ENCODE measurements at regions not wholly inside any gene's neighbourhood (a gene's known extent, or its start where the extent isn't known, plus 50 kb on each side); places are given as distances from the start of the nearest gene placed in this dataset.

GRCh38 chr6:3957321-3957720 lies 108.1 kb downstream of the FAM50B start:
- Histone ChIP-seq H3K36me3 (ENCODE audit: control insufficient read depth in 2 of 3, insufficient read depth in 3 of 3, low read length in 3 of 3) (no peaks in the 10 kb centered on the region), H3K9me3 (ENCODE audit: control insufficient read depth in 2 of 3, insufficient read depth in 1 of 3, low read length in 3 of 3) (no peaks in the 10 kb centered on the region), H3K27me3 (ENCODE audit: control insufficient read depth, insufficient read depth, low read length) (no peaks in the 10 kb centered on the region), H3K4me1 (ENCODE audit: control insufficient read depth in 2 of 3, insufficient read depth in 2 of 3, low read depth in 1 of 3, low read length in 3 of 3) (no peaks in the 10 kb centered on the region), H3K4me3 (ENCODE audit: low read length in 3 of 3) (no peak overlapping the region), H3K27ac (ENCODE audit: low read depth in 2 of 2, low read length in 2 of 2) (no peak overlapping the region), H3K9ac (ENCODE audit: low read length in 3 of 3) (no peak overlapping the region)
- intact Hi-C loops (cut with DNase I), result no loop called here
- TF ChIP-seq, protein P1, sequence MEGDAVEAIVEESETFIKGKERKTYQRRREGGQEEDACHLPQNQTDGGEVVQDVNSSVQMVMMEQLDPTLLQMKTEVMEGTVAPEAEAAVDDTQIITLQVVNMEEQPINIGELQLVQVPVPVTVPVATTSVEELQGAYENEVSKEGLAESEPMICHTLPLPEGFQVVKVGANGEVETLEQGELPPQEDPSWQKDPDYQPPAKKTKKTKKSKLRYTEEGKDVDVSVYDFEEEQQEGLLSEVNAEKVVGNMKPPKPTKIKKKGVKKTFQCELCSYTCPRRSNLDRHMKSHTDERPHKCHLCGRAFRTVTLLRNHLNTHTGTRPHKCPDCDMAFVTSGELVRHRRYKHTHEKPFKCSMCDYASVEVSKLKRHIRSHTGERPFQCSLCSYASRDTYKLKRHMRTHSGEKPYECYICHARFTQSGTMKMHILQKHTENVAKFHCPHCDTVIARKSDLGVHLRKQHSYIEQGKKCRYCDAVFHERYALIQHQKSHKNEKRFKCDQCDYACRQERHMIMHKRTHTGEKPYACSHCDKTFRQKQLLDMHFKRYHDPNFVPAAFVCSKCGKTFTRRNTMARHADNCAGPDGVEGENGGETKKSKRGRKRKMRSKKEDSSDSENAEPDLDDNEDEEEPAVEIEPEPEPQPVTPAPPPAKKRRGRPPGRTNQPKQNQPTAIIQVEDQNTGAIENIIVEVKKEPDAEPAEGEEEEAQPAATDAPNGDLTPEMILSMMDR (IDR thresholded peaks at IDR 0.05; ENCODE audit: borderline replicate concordance, extremely low read depth, insufficient read depth), result no peak
- no peak for DNase-seq
- FAIRE-seq, result no peak

DNA sequence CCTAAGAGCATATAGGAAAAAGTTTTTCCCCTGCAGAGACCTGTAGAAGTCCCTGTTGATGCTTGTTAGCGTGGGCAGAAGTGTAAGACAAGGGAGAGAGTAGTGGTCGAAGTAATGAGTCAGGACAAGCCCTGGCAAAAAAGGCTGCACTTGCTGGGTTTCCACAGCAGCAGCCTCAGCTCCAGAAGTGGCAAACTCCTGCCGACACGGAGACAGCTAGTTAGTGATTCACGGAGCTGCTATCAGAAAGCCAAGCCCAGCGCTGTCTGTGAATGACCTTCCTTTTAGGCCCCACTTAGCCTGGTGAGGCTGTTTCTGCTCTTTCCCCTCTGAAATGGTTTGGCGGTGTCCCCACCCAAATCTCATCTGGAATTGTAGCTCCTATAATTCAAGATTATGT lies 109.1 kb downstream of the FAM50B start:
- no peaks in the 10 kb centered on the region for H3K27me3 ChIP-seq (ENCODE audit: control insufficient read depth, insufficient read depth, low read length)
- no peak overlapping the region for H3K4me3 ChIP-seq (ENCODE audit: low read length in 3 of 3)
- no peaks in the 10 kb centered on the region for H3K36me3 ChIP-seq (ENCODE audit: control insufficient read depth in 2 of 3, insufficient read depth in 3 of 3, low read length in 3 of 3)
- no peaks in the 10 kb centered on the region for H3K4me1 ChIP-seq (ENCODE audit: control insufficient read depth in 2 of 3, insufficient read depth in 2 of 3, low read depth in 1 of 3, low read length in 3 of 3)
- H3K9ac ChIP-seq (ENCODE audit: low read length in 3 of 3), result no peak overlapping the region
- no peak for FAIRE-seq
- H3K27ac ChIP-seq (ENCODE audit: low read depth in 2 of 2, low read length in 2 of 2), result no peak overlapping the region
- TF ChIP-seq, protein P1 (IDR thresholded peaks at IDR 0.05; ENCODE audit: borderline replicate concordance, extremely low read depth, insufficient read depth), result no peak
- no peak for DNase-seq
- H3K9me3 ChIP-seq (ENCODE audit: control insufficient read depth in 2 of 3, insufficient read depth in 1 of 3, low read length in 3 of 3), result no peaks in the 10 kb centered on the region
- intact Hi-C loops (cut with DNase I), result no loop called here

DNA sequence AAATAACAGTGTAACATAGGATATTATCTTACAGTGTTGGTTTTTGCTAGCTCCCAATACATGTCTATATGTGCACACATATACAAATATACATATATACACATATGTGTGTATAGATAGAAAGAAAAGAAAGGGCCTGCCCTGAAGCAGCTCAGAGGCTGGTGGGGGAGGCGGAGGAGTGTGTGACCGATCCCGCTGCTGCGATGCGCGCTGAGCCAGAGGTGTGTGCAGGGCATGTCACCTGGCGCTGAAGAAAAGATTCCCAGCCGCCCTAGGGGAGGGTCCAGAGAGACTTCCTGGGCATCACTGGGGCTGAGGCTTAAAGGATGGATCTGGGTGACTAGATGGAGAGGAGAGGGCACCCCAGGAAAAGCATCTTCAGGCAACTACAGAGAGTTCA lies 110.2 kb downstream of the FAM50B start:
- intact Hi-C loops (cut with DNase I), result no loop called here
- FAIRE-seq, result no peak

More for the DNA sequence above, 110.2 kb downstream of the FAM50B start:
- Histone ChIP-seq H3K9me3 (ENCODE audit: control insufficient read depth in 2 of 3, insufficient read depth in 1 of 3, low read length in 3 of 3) (no peaks in the 10 kb centered on the region), H3K9ac (ENCODE audit: low read length in 3 of 3) (no peak overlapping the region), H3K27me3 (ENCODE audit: control insufficient read depth, insufficient read depth, low read length) (no peaks in the 10 kb centered on the region), H3K27ac (ENCODE audit: low read depth in 2 of 2, low read length in 2 of 2) (no peak overlapping the region), H3K4me1 (ENCODE audit: control insufficient read depth in 2 of 3, insufficient read depth in 2 of 3, low read depth in 1 of 3, low read length in 3 of 3) (no peaks in the 10 kb centered on the region), H3K4me3 (ENCODE audit: low read length in 3 of 3) (no peak overlapping the region), H3K36me3 (ENCODE audit: control insufficient read depth in 2 of 3, insufficient read depth in 3 of 3, low read length in 3 of 3) (no peaks in the 10 kb centered on the region)
- TF ChIP-seq, protein P1 (IDR thresholded peaks at IDR 0.05; ENCODE audit: borderline replicate concordance, extremely low read depth, insufficient read depth), result no peak
- DNase-seq, result no peak

All from kidney (tissue), 13 donors.